Astrocyte (in vitro differentiated cells and primary cell): ENCODE measurements at regions not wholly inside any gene's neighbourhood (a gene's known extent, or its start where the extent isn't known, plus 50 kb on each side); places are given as distances from the start of the nearest gene placed in this dataset.
"Not testable (repeated sequence)": the region's sequence is repeated elsewhere in the genome, so short reads cannot be mapped to it uniquely, and the experiment has no call there.

Experiments used
- CTCF ChIP-seq: IDR thresholded peaks from 2 replicates; pipeline ENCODE4 v1.5.1; 2011; ENCODE audit warnings: low read depth, mild to moderate bottlenecking, inconsistent platforms, low read length, moderate library complexity; ENCODE audit not compliant: insufficient read depth
- EZH2 ChIP-seq: IDR thresholded peaks from 2 replicates; pipeline ENCODE4 v1.6.1; 2012; ENCODE audit warnings: mild to moderate bottlenecking, low read length, inconsistent platforms; ENCODE audit not compliant: insufficient read depth

- not testable (repeated sequence) for TF ChIP-seq CTCF, EZH2
Measured at GRCh38 chr1:174101976-174102375, 57.3 kb upstream of the RABGAP1L start.
